Neutrophil (primary cell): ENCODE measurements at regions not wholly inside any gene's neighbourhood (a gene's known extent, or its start where the extent isn't known, plus 50 kb on each side); places are given as distances from the start of the nearest gene placed in this dataset.

ENCODE experiments used
- H3K27ac ChIP-seq: fragments of 200-600 bp; sonication (generic); 2 replicates; pipeline ENCODE4 v1.5.1; 2016; ENCODE audit warnings: mild to moderate bottlenecking, moderate library complexity
- H3K27me3 ChIP-seq: fragments of 200-600 bp; sonication (generic); 2 replicates; pipeline ENCODE4 v1.6.0; 2016; ENCODE audit warnings: mild to moderate bottlenecking
- H3K36me3 ChIP-seq: fragments of 200-600 bp; sonication (generic); 2 replicates; pipeline ENCODE4 v1.5.1; 2017
- H3K4me1 ChIP-seq, 2 experiments: fragments of 200-600 bp in 1 of 2; sonication (generic) in 1 of 2; 1 replicate in 1 of 2; 2 replicates in 1 of 2; pipeline versions ENCODE4 v1.5.1 to v1.6.1; 2013 to 2016; ENCODE audit warnings: low read depth in 1 of 2, low read length in 1 of 2, mild to moderate bottlenecking in 1 of 2, moderate library complexity in 1 of 2; ENCODE audit not compliant: control insufficient read depth in 1 of 2, insufficient read depth in 1 of 2
- H3K4me3 ChIP-seq, 2 experiments: fragments of 200-600 bp in 1 of 2; sonication (generic) in 1 of 2; 1 replicate in 1 of 2; 2 replicates in 1 of 2; pipeline ENCODE4 v1.5.1; 2013 to 2016; ENCODE audit warnings: low read depth in 1 of 2, low read length in 1 of 2, mild to moderate bottlenecking in 1 of 2, moderate library complexity in 1 of 2
- H3K9me3 ChIP-seq: fragments of 200-600 bp; sonication (generic); 2 replicates; pipeline ENCODE4 v1.5.1; 2016
- CTCF ChIP-seq: fragments of 200-600 bp; sonication (generic); IDR thresholded peaks from 2 replicates; pipeline ENCODE4 v1.5.1; 2016; ENCODE audit warnings: antibody characterized with exemption

DNA sequence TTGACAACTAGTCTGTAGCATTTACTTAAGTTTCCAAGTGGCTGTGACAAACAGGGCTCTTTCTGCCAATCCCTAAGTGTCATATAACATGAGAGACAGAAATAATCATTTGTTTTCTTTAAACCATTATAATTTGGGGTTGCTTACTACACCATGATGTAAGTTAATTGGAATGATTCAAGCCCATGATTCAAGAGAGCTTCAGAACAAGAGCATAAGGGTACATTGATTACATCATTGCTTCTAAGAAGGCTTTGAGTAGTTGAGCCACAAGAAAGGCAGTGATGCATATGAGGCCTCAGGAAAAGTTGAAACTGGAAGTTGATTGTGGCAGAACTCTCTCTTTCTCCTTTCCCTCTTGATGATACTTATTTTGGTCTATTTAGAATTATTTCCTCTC, 444.0 kb downstream of the CCER1 start:
- no peaks in the 10 kb centered on the region for H3K4me1 ChIP-seq
- no peak overlapping the region for H3K27ac ChIP-seq
- no peak for TF ChIP-seq CTCF
- H3K27me3 ChIP-seq: no peaks in the 10 kb centered on the region
- H3K4me3 ChIP-seq: no peak overlapping the region
- H3K36me3 ChIP-seq: no peaks in the 10 kb centered on the region
- H3K9me3 ChIP-seq: no peaks in the 10 kb centered on the region

DNA sequence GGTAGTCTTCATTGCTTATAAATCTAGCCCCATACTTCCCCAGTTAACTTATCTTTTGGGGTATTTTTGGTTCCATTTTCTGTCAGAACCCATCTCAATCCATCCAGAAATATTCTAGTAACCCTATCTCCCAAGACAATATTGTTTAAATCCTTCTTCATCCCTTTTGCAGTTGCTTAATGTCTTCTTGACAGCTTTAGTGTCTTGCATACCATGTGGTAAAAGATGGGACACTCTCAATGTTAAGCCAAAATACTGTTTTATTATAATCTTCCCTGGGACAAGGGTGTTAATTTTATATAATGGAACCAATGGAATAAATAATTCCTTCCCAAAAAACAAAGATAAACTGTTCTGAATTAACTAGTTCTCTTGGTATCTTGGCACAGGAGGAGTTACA, 450.2 kb downstream of the CCER1 start:
- no peak overlapping the region for H3K27ac ChIP-seq
- no peak for TF ChIP-seq CTCF
- H3K27me3 ChIP-seq: no peaks in the 10 kb centered on the region
- no peaks in the 10 kb centered on the region for H3K36me3 ChIP-seq
- no peak overlapping the region for H3K4me3 ChIP-seq
- H3K9me3 ChIP-seq: no peaks in the 10 kb centered on the region
- H3K4me1 ChIP-seq: no peaks in the 10 kb centered on the region

DNA sequence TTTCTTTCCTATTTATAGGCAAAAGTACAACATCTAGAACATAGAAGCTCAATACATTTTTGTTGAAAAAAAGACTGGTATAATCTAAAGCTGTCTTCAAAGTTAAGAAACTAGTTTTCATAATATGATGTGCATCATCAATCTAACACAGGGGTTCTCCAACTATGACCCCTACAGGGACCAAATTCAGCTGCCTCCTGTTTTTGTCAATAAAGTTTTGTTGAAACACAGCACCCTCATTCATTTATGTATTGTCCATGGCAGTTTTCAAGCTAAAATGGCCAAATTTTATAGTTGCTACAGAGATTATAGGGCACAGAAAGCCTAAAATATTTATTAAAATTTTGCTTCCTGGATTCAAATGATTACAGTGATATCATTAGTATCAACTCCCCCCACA, 452.9 kb downstream of the CCER1 start:
- H3K27me3 ChIP-seq: no peaks in the 10 kb centered on the region
- H3K27ac ChIP-seq: no peak overlapping the region
- no peaks in the 10 kb centered on the region for H3K9me3 ChIP-seq
- no peaks in the 10 kb centered on the region for H3K36me3 ChIP-seq
- no peak for TF ChIP-seq CTCF
- no peak overlapping the region for H3K4me3 ChIP-seq
- no peaks in the 10 kb centered on the region for H3K4me1 ChIP-seq

DNA sequence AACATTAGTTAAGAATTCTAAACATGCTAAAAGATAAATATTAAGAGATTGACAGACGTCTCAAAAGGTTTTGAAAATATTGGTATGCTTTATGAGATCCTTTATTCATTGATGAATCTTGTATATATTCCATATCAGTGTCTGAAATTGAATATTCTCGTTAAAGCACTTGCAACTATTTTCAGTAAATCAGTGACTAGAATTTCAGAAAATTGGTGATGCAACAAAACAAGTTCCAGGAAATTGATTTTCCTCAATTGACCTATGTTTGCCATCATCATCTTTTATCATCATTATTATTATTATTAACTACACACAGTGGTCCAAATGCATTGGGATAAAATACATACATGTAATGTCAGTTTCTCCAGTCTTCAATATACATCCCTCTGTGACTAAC, 453.6 kb downstream of the CCER1 start:
- no peak overlapping the region for H3K4me3 ChIP-seq

DNA sequence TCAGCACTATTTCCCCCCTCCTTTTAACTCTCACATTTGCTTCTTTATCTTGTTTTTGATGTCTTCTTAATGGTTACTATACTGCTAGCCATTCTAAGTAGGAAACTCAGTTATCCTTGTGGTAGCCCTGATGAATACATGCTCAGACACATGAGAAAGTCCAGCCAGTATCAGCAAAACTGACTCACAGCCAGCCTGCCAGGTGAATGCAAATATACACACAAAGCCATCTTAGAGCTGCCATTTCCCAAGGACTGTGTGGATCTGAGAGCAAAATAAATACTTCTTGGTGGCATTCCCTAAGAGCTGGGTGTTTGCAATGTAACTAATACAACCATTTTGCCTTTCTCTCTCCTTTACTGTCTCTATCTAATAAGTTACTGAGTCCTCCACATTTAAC, 455.2 kb downstream of the CCER1 start:
- TF ChIP-seq CTCF: no peak
- Histone ChIP-seq H3K4me1 (no peaks in the 10 kb centered on the region), H3K36me3 (no peaks in the 10 kb centered on the region), H3K27me3 (no peaks in the 10 kb centered on the region), H3K27ac (no peak overlapping the region), H3K9me3 (no peaks in the 10 kb centered on the region), H3K4me3 (no peak overlapping the region)

More for the DNA sequence above, 453.6 kb downstream of the CCER1 start:
- no peaks in the 10 kb centered on the region for H3K4me1 ChIP-seq
- no peaks in the 10 kb centered on the region for H3K9me3 ChIP-seq
- no peak overlapping the region for H3K27ac ChIP-seq
- no peaks in the 10 kb centered on the region for H3K36me3 ChIP-seq
- H3K27me3 ChIP-seq: no peaks in the 10 kb centered on the region
- no peak for TF ChIP-seq CTCF

DNA sequence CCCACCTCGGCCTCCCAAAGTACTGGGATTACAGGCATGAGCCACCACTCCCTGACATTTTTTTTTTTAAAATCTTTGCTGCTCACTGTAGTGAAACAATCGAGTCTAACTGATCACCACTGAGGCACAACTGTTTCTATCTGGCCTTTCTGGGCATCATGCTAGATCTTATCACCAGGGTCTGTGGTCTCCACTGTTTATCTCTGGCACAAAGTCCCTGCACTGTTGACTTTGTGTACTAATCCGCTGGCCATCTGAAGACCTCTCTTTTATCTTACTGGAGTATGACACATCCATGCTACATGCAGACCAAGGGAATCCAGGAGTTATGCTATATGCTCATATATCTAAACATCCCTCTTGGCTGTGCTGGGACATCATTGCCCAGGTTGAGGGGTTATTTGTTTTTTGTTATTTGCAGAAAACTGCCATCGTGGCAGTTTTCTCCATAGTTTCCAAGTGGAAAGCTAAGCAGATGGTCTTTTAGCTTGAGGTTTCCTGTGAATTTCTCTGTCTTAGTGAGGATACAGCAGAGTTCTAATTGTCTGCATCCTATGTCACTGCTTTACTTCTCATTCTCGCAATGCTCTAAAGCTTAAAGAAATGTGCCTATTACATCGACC, 456.9 kb downstream of the CCER1 start:
- Histone ChIP-seq H3K4me3 (no peak overlapping the region), H3K4me1 (no peaks in the 10 kb centered on the region), H3K9me3 (no peaks in the 10 kb centered on the region), H3K36me3 (no peaks in the 10 kb centered on the region), H3K27me3 (no peaks in the 10 kb centered on the region), H3K27ac (no peak overlapping the region)
- TF ChIP-seq CTCF: no peak
